GM21529 (cell line): ENCODE measurements at regions not wholly inside any gene's neighbourhood (a gene's known extent, or its start where the extent isn't known, plus 50 kb on each side); places are given as distances from the start of the nearest gene placed in this dataset.
"Not testable (repeated sequence)": the region's sequence is repeated elsewhere in the genome, so short reads cannot be mapped to it uniquely, and the experiment has no call there.

ENCODE experiments used
- ATAC-seq: cut with Tn5 transposase; IDR thresholded peaks from one replicate; pipeline ENCODE4 v1.9.1; 2021; ENCODE audit not compliant: unreplicated experiment

GRCh38 chr2:150271952-150272802, 215.3 kb downstream of the RND3 start:
- ATAC-seq, result no peak

DNA sequence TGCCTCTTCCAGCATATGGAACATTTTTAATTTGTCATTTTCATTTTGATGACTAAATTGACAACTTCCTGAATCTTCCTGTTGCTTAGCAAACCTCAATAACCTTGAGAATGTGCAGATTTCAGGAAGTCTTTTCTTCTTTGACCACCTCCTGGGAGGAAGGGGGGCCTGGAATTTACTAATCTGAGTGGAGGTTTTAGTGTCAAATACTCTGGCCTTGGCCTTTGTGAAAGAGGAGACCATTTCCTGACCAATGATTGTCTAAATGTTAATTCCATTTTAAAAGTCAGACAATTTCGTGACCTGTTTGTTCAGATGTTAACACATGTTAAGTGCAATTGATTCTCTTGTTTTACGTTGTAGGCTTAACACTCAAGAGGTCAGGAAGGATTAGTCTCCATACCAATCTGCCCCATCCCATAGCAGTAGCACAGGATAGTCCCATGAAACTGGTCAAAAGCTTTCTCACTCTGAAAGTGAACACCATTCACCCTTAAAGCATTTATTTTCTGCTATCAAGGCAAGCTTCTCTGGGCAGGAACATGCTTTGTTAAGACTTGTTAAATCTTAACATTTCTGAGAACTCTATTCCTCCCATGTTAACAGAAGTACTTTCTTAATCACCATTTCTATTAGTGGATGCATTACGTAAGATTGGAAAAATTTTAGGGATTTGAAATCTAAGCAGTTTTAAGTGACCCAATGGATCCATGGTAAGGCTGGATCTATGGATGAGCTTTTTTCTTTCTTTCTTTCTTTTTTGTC, 219.6 kb downstream of the RND3 start:
- no peak for ATAC-seq

DNA sequence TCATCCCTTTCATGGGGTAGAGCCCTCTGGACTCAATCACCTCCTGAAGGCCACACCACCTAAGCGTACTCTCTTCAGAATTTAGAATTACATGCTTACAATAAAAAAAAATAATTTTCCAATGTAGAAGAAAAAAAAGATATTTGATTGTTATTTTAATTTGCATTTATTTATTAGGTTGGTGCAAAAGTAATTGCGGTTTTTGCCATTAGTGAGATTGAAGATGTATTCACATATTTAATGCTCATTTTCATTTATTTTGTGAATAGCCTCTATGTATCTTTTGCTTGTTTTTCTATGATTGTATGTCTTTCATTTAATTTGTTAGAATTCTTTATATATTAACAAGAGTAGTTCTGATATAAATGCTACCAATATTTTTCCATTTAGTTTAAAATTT, 220.5 kb downstream of the RND3 start:
- ATAC-seq, result no peak

GRCh38 chr2:150264442-150264841, 223.0 kb downstream of the RND3 start:
- ATAC-seq, result no peak

DNA sequence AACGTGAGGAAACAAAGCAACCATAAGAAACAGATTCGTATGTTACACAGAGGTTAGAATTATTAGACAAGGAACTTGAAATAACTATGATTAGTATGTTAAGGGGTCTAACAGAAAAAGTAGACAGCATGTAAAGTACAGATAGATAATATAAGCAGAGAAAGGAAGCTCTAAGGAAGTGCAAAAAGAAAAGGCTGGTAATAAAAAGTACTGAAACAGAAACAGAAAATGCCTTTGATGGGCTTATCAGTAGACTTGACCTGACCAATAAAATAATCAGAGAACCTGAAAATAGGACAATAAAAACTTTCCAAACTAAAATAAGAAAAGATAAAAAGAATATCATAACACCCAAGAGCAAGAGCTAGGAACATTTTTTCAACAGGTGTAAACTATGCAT, 225.8 kb downstream of the RND3 start:
- ATAC-seq, result no peak

GRCh38 chr2:150260636-150261035, 226.8 kb downstream of the RND3 start:
- ATAC-seq, result no peak

DNA sequence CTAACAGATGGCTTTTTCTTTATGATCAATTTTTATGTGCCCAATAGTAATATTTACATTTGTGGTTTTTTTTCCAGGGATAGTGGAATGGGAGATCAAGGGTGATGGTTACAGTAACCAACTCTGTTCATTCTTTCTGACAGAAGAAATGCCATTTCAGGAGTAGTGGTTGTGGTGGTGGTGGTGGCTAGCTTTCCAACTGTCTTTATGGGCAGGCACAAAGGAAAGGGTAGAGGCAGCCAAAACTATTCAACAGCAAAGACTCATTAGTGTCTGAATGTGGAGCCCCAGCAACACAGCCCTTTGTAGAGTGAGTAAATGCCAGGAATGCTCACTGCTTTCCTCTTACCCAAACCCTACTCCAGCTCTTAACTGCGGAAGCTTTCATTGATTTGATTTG, 227.7 kb downstream of the RND3 start:
- no peak for ATAC-seq

DNA sequence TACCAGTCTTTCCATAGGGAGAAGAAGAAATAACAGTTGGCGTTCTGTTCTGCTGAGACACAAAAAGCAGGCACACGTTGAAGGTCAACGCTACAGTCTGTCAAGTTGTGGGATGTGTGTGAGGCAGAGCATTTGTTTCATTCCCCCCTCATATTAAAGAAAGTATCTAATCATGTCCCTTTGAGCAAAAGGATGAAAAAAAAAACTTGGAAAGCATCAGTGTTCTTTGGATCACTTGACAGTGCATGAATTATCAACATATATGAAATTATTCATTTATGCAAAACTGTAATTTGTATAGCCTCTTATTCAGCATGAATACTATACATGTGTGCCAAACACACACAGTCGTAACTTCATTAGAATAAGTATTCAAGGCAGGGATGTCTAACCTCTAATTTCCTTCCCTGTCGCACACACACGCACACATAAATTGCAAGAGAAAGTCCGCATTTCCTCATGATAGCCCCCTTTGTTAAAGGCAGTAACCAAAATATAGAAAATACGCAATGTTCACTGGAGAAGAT, 228.6 kb downstream of the RND3 start:
- no peak for ATAC-seq

GRCh38 chr2:150256736-150257135, 230.7 kb downstream of the RND3 start:
- ATAC-seq, result no peak

GRCh38 chr2:150255528-150255927, 231.9 kb downstream of the RND3 start:
- ATAC-seq, result no peak

DNA sequence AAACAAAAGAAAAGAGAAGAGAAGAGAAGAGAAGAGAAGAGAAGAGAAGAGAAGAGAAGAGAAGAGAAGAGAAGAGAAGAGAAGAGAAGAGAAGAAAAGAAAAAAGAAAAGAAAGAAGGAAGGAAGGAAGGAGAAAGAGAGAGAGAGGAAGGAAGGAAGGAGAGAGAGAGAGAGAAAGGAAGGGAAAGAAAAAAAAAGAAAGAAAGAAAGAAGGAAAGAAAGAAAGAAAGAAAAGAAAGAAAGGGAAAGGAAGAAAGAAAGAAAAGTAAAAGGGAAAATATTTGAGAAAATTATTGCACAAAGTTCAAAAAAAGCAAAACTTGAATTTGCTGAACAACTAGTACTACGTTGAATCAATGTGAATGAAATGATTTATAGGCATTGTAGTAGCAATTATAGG, 237.7 kb downstream of the RND3 start:
- ATAC-seq, result not testable (repeated sequence)

- no peak for ATAC-seq
Measured at GRCh38 chr2:150247481-150247880, 240.0 kb downstream of the RND3 start.

DNA sequence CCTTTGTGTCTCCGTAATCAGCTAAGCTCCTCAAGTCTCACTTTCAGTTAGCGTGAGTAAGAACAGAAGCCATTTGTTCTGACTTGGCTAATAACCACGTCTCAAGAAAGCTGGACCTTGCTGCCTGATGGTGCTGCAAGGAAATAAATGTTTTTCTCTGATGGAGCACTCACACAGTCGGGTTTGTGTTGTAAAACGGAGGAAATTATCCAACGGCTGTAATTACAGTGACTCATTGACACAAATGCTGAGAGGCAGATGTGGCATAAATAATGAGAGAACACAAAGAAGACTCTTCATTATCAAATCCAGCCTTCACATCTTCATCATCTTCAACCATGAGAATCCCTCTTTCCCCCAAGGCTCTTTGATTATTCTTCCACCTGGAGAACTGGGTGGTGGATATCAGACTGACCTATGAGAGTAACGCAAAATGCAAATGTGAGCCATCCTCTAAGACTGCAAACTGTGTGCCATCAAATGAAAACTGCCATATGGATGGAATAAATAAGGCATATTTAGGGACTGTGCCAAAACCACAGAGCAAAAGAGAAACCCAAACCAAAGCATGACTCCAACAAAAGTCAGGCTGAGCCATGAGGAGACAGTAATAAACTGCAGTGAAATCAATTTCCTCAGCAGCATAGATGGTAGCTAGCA, 252.6 kb downstream of the RND3 start:
- ATAC-seq, result no peak

DNA sequence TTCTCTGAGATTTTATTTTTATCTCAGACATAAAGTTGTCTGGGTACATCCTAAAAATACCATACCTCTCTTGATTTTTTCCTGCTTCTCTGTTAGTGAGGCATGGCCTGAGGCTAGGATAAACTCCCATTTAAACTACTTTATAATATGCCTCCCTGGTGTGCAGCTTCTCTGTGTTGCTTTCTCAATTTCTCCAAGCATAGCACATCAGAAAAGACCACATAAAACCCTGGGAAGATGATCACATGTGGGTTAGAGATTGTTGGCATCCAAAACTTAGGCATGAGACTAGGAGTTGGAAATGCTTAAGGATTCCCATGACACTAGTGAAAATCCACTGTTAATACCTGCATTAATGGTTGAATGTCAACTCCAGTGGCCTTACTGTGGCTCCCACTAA, 254.6 kb downstream of the RND3 start:
- no peak for ATAC-seq

DNA sequence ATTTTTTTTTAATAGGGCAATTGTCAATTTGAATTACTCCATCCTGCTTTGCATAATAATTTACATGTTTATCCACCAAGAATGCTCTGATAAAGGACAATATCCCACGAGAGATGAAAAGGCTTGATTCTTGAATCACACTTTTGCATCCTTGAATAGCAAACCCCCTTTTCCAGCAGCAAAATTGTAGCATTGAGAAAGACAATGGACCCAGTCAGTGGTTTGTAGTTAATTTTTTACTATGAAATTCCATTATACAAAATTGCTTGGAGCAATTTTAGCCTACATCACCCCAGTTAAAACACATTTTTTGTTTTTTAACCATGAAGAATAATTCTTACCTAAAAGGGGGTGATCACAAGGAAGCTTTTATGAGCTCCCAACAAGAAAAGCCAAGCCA, 255.1 kb downstream of the RND3 start:
- no peak for ATAC-seq

GRCh38 chr2:150230616-150231015, 256.9 kb downstream of the RND3 start:
- ATAC-seq, result no peak

- ATAC-seq, result no peak
Measured at GRCh38 chr2:150230004-150230403, 257.5 kb downstream of the RND3 start.

DNA sequence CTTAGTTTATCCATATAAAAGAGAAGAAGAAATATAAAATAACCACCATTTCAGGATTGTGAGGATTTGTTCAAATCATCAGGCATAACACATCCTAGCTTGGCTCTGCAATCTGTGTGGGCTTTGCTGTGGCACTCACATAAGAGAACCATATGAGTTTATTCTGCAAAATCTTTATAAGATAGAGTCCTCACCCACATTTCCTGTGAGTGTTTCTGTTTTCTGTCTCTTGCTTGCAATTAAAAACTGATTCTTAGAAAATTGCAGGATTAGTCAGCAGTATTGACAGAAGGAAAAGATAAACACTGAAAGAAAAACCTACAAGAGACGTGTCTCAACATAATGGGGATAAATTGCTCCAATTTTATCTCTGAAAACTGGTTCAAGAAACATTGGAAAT, 258.5 kb downstream of the RND3 start:
- ATAC-seq, result no peak

- ATAC-seq, result no peak
Measured at GRCh38 chr2:150225030-150225429, 262.4 kb downstream of the RND3 start.

GRCh38 chr2:150224321-150224720, 263.1 kb downstream of the RND3 start:
- no peak for ATAC-seq

- ATAC-seq, result no peak
Measured at GRCh38 chr2:150222942-150223341, 264.5 kb downstream of the RND3 start.

DNA sequence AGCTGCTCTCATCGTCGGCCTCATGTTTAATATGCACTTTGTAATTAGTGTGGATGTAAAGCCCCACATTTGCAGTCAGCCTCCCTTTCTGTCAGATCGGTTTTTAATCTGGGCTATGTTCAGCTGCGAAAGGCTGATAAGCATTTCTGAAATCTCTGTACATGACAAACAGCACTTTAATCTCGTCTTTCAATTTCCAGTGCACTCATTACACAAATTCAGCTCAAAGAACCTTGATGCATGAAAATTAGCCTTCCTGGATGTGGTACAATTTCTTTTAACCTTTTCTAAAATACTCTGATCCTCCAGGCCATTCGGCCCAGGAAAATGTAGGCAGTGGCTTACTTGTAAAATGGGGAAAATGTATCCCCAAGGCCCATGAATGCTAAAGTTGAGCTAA, 265.1 kb downstream of the RND3 start:
- no peak for ATAC-seq
